Ishikawa (cell line): ENCODE measurements at regions not wholly inside any gene's neighbourhood (a gene's known extent, or its start where the extent isn't known, plus 50 kb on each side); places are given as distances from the start of the nearest gene placed in this dataset.

Experiments
- CEBPB ChIP-seq: IDR thresholded peaks from 2 replicates; pipeline ENCODE4 v1.6.1; 2012
- CREB1 ChIP-seq: IDR thresholded peaks from 2 replicates; pipeline ENCODE4 v1.6.1; 2012; ENCODE audit warnings: low read depth
- EGR1 ChIP-seq: IDR thresholded peaks from 2 replicates; pipeline ENCODE4 v1.6.1; 2012
- EP300 ChIP-seq: IDR thresholded peaks from 2 replicates; pipeline ENCODE4 v1.6.1; 2012; ENCODE audit warnings: borderline replicate concordance
- FOXM1 ChIP-seq: IDR thresholded peaks from 2 replicates; pipeline ENCODE4 v1.6.1; 2012; ENCODE audit warnings: low read depth, borderline replicate concordance
- NFIC ChIP-seq: IDR thresholded peaks from 2 replicates; pipeline ENCODE4 v1.6.1; 2012
- RAD21 ChIP-seq: IDR thresholded peaks from 2 replicates; pipeline ENCODE4 v1.6.1; 2012; ENCODE audit warnings: low read depth
- TAF1 ChIP-seq: IDR thresholded peaks from 2 replicates; pipeline ENCODE4 v1.6.1; 2012; ENCODE audit warnings: low read depth, mild to moderate bottlenecking
- TCF12 ChIP-seq: IDR thresholded peaks from 2 replicates; pipeline ENCODE4 v1.6.1; 2012; ENCODE audit warnings: low read depth
- TEAD4 ChIP-seq: IDR thresholded peaks from 2 replicates; pipeline ENCODE4 v1.6.1; 2012
- YY1 ChIP-seq: IDR thresholded peaks from 2 replicates; pipeline ENCODE4 v1.6.1; 2012; ENCODE audit warnings: low read depth
- ZBTB7A ChIP-seq: IDR thresholded peaks from 2 replicates; pipeline ENCODE4 v1.6.1; 2012; ENCODE audit warnings: low read depth
- TF ChIP-seq, protein P1 (sequence below): IDR thresholded peaks from 2 replicates; pipeline ENCODE4 v1.6.1; 2012
- TF ChIP-seq, protein P2 (sequence below): IDR thresholded peaks from 2 replicates; pipeline ENCODE4 v1.6.1; 2012; ENCODE audit warnings: low read depth, mild to moderate bottlenecking
- TF ChIP-seq, protein P3 (sequence below): IDR thresholded peaks from 2 replicates; pipeline ENCODE4 v1.6.1; 2012

DNA sequence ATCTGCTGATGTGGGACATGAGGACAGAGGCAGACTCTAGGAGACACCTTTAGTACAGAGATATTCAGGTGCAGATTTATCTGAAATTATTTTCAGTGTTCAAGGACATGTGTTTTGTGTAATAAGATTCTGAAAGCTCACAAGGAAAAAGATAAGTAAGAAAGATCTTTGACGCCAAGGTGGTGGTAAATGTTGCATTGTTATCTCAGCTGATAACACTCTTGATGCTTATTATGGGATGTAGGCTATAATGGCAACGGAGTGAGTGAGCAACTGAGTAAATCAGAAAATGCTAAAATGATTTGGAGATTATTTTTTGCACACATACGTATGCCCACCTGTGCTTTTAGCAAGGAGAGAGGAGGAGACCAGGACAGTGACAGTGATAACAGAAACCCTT is 510.9 kb downstream of the KLF12 start:
- TF ChIP-seq EP300 (no peak), FOXM1 (no peak), YY1 (no peak), CEBPB (no peak)
- TF ChIP-seq, protein P1, sequence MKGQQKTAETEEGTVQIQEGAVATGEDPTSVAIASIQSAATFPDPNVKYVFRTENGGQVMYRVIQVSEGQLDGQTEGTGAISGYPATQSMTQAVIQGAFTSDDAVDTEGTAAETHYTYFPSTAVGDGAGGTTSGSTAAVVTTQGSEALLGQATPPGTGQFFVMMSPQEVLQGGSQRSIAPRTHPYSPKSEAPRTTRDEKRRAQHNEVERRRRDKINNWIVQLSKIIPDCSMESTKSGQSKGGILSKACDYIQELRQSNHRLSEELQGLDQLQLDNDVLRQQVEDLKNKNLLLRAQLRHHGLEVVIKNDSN, result no peak
- TF ChIP-seq, protein P2, sequence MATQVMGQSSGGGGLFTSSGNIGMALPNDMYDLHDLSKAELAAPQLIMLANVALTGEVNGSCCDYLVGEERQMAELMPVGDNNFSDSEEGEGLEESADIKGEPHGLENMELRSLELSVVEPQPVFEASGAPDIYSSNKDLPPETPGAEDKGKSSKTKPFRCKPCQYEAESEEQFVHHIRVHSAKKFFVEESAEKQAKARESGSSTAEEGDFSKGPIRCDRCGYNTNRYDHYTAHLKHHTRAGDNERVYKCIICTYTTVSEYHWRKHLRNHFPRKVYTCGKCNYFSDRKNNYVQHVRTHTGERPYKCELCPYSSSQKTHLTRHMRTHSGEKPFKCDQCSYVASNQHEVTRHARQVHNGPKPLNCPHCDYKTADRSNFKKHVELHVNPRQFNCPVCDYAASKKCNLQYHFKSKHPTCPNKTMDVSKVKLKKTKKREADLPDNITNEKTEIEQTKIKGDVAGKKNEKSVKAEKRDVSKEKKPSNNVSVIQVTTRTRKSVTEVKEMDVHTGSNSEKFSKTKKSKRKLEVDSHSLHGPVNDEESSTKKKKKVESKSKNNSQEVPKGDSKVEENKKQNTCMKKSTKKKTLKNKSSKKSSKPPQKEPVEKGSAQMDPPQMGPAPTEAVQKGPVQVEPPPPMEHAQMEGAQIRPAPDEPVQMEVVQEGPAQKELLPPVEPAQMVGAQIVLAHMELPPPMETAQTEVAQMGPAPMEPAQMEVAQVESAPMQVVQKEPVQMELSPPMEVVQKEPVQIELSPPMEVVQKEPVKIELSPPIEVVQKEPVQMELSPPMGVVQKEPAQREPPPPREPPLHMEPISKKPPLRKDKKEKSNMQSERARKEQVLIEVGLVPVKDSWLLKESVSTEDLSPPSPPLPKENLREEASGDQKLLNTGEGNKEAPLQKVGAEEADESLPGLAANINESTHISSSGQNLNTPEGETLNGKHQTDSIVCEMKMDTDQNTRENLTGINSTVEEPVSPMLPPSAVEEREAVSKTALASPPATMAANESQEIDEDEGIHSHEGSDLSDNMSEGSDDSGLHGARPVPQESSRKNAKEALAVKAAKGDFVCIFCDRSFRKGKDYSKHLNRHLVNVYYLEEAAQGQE, result no peak

DNA sequence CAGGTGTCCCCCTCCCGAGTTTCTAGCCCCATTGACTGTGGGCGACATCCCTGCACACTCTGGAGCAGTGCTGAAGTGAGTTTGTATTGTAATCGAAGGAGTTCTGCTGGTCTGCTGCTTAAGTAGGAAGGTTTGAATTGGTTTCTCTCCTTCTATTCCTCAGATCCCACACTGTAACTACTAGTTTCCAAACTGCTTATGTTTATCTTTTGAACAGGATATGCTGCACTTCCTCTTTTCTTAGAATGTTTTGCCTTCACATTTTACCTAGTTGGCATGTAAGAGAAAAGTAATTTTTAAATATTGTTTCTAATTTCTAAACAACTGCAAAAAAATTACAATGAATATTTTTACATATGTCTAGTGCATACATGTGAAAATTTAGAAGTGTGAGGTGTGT is 511.8 kb downstream of the KLF12 start:
- TF ChIP-seq CREB1 (no peak), NFIC (no peak), FOXM1 (no peak), TCF12 (no peak), TAF1 (no peak), YY1 (no peak), CEBPB (no peak), ZBTB7A (no peak), EP300 (no peak), TEAD4 (no peak)
- TF ChIP-seq, protein P2, result no peak
- TF ChIP-seq, protein P1, result no peak
- TF ChIP-seq, protein P3, sequence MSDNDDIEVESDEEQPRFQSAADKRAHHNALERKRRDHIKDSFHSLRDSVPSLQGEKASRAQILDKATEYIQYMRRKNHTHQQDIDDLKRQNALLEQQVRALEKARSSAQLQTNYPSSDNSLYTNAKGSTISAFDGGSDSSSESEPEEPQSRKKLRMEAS, result no peak

DNA sequence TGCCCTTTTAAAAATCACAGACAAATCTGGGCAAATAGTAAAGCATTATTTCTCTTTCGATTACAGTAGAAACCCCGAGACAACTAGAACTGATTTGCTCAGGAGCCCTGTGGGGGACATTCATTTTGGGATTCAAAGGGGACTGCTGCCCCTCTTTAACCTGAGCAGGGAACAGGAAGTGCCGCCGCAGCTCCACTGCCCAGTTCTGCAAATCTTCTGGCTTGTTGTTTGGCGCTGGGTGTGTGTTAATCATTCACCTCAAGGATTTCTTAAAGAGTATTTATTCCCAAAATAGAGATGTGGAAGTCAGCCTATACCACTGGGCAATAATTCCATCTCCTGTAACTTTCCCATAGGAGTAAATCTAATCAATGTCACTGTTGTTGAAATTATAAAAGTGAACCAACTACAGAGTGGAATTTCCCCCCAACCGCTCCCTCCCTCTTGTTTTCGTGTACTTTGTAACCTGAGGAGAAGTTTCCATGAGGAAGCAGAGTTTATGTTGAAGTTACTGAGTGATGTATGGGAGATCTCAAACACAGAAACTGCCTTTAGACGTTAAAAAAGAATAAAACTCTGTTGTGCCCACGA is 515.8 kb downstream of the KLF12 start:
- TF ChIP-seq NFIC (no peak), EGR1 (no peak), YY1 (no peak), TCF12 (no peak), RAD21 (no peak), TAF1 (no peak), FOXM1 (no peak), TEAD4 (no peak), ZBTB7A (no peak), EP300 (no peak), CREB1 (no peak), CEBPB (no peak)
- TF ChIP-seq, protein P2, result no peak
- TF ChIP-seq, protein P3, result no peak
- TF ChIP-seq, protein P1, result no peak

DNA sequence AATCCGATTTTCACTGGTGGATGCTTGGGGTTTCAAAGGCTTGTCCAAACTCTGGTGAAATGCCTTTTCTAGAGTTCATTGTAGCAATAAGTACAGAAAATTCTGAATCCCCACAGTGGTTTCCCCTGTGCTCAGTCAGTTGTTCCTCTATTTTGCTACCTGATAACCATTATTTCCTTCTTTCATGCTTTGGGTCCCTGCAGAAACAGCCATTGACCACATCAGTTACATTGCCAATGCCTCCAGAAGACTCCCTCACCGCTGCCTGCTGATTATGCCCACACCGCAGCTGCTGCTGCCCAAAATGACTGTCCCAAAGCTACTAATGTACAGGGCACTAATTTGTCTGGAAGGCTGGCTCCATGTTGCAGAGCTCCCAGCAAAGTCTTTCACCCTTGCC is 517.3 kb downstream of the KLF12 start:
- TF ChIP-seq EP300 (no peak), EGR1 (no peak)
